Loucy (cell line): ENCODE measurements at regions not wholly inside any gene's neighbourhood (a gene's known extent, or its start where the extent isn't known, plus 50 kb on each side); places are given as distances from the start of the nearest gene placed in this dataset.

Source experiments
- H2AFZ ChIP-seq: fragments of 200-600 bp; sonication (generic); 2 replicates; pipeline ENCODE4 v1.6.0; 2016; ENCODE audit warnings: antibody characterized with exemption, mild to moderate bottlenecking, low read length, moderate library complexity
- H3F3A ChIP-seq: fragments of 200-600 bp; 2 replicates; pipeline ENCODE4 v1.6.0; 2016; ENCODE audit warnings: antibody characterized with exemption, low read depth, mild to moderate bottlenecking
- H3K27me3 ChIP-seq: fragments of 200-600 bp; sonication (generic); 2 replicates; pipeline ENCODE4 v1.6.1; 2014; ENCODE audit warnings: low read length, mild to moderate bottlenecking; ENCODE audit not compliant: insufficient read depth, poor library complexity, severe bottlenecking
- H3K36me3 ChIP-seq: fragments of 200-600 bp; sonication (generic); 2 replicates; pipeline ENCODE4 v1.6.1; 2016; ENCODE audit warnings: low read length; ENCODE audit not compliant: insufficient read depth
- H3K4me1 ChIP-seq: fragments of 200-600 bp; sonication (generic); 2 replicates; pipeline ENCODE4 v1.5.1; 2014; ENCODE audit warnings: low read length, mild to moderate bottlenecking; ENCODE audit not compliant: insufficient read depth, poor library complexity, severe bottlenecking
- H3K4me2 ChIP-seq: fragments of 200-600 bp; sonication (generic); 2 replicates; pipeline ENCODE4 v1.6.0; 2014; ENCODE audit warnings: antibody characterized with exemption, low read length, low read depth, mild to moderate bottlenecking; ENCODE audit not compliant: poor library complexity, severe bottlenecking
- H3K4me3 ChIP-seq: fragments of 200-600 bp; sonication (generic); 2 replicates; pipeline ENCODE4 v1.5.1; 2014; ENCODE audit warnings: low read length, mild to moderate bottlenecking, mixed read lengths; ENCODE audit not compliant: poor library complexity, severe bottlenecking
- H3K79me2 ChIP-seq: fragments of 200-600 bp; sonication (generic); 2 replicates; pipeline ENCODE4 v1.6.1; 2014; ENCODE audit warnings: low read length; ENCODE audit not compliant: insufficient read depth
- H3K9ac ChIP-seq: fragments of 200-600 bp; sonication (generic); 2 replicates; pipeline ENCODE4 v1.6.0; 2014; ENCODE audit warnings: mild to moderate bottlenecking, low read depth, low read length, moderate library complexity; ENCODE audit not compliant: poor library complexity, severe bottlenecking
- H3K9me2 ChIP-seq: fragments of 200-600 bp; sonication (generic); replicated peaks from 2 replicates; pipeline ENCODE4 v1.6.1; 2016; ENCODE audit warnings: low read depth, low read length, mixed read lengths
- H3K9me3 ChIP-seq: fragments of 200-600 bp; sonication (generic); 2 replicates; pipeline ENCODE4 v1.6.1; 2014; ENCODE audit warnings: mild to moderate bottlenecking, antibody characterized with exemption, low read length, low read depth; ENCODE audit not compliant: insufficient read depth
- H4K20me1 ChIP-seq: fragments of 200-600 bp; sonication (generic); 2 replicates; pipeline ENCODE4 v1.6.0; 2014; ENCODE audit warnings: antibody characterized with exemption, low read length, mild to moderate bottlenecking; ENCODE audit not compliant: insufficient read depth, poor library complexity, severe bottlenecking
- EZH2phosphoT487 ChIP-seq: fragments of 200-600 bp; IDR thresholded peaks from 2 replicates; pipeline ENCODE4 v1.6.1; 2018; ENCODE audit warnings: antibody characterized with exemption, mild to moderate bottlenecking, moderate library complexity, borderline replicate concordance
- TF ChIP-seq, protein P1 (sequence below): fragments of 200-600 bp; sonication (generic); conservative IDR thresholded peaks from 2 replicates; pipeline ENCODE4 v1.5.1; 2014; ENCODE audit warnings: mild to moderate bottlenecking, antibody characterized with exemption, low read length

DNA sequence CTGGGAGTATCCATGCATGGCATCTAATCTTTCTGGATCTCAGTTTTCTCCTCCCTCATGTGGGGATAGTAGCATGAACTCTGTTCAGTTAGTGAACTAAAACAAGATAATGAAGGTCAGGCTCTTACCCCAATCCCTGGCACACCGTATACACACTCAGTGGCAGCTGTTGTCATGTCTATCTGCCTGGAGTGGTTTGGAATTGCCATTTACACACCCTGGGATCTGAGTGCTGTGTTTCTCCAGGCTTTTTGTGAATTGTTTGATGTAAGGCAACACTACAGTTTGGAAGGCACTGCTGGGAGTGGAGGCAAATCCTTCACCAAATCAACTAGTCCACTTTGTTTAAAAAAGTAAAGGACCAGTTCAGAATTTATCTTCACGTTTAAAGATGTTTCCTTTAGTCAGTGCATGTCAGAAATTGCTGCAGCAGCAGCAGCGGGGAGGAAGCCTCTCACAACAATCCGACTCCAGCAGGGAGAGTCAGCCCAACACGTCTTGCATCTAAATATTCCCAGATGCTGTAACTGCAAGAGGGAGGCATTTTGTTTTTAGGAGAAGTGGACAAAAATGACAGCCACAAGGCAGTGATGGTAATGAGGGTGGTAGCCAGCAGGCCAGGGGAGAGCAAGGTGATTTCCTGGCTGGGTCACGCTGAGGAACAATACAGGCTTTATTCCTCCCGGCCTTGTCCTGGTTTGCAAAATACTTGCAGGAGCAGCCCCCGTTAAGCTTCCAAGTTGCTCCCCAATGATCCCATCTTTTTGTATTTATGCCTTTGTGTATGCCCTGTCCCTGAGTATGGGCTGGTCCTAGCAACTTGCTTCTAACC, 128.5 kb upstream of the LRIG1 start:
- Histone ChIP-seq H3K4me1 (no peaks in the 10 kb centered on the region), H3K9me3 (no peaks in the 10 kb centered on the region), H3K9ac (no peak overlapping the region), H3K9me2 (no peaks in the 10 kb centered on the region), H2AFZ (no peak overlapping the region), H3K36me3 (no peaks in the 10 kb centered on the region), H3K79me2 (no peaks in the 10 kb centered on the region), H3K4me2 (no peak overlapping the region), H3F3A (no peaks in the 10 kb centered on the region), H3K4me3 (no peak overlapping the region), H4K20me1 (no peaks in the 10 kb centered on the region), H3K27me3 (no peaks in the 10 kb centered on the region)
- no peak for TF ChIP-seq EZH2phosphoT487
- TF ChIP-seq, protein P1, sequence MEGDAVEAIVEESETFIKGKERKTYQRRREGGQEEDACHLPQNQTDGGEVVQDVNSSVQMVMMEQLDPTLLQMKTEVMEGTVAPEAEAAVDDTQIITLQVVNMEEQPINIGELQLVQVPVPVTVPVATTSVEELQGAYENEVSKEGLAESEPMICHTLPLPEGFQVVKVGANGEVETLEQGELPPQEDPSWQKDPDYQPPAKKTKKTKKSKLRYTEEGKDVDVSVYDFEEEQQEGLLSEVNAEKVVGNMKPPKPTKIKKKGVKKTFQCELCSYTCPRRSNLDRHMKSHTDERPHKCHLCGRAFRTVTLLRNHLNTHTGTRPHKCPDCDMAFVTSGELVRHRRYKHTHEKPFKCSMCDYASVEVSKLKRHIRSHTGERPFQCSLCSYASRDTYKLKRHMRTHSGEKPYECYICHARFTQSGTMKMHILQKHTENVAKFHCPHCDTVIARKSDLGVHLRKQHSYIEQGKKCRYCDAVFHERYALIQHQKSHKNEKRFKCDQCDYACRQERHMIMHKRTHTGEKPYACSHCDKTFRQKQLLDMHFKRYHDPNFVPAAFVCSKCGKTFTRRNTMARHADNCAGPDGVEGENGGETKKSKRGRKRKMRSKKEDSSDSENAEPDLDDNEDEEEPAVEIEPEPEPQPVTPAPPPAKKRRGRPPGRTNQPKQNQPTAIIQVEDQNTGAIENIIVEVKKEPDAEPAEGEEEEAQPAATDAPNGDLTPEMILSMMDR = no peak

DNA sequence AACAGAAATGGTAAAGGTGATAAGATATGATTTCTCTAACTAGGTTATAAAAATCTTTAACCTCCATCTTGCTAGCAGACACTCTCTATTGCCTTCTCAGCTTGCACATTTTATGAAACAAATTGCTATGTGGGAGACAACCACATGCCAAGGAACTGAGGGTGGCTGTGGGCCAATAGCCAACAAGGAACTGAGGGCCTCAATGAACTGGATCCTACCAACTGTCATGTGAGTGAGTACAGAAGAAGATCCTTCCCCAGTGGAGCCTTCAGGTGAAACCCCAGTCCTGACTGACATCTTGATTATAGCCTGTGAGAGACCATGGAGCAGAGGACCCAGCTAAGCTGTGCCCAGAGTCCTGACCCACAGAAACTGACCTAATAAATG, 129.2 kb upstream of the LRIG1 start:
- Histone ChIP-seq H4K20me1 (no peaks in the 10 kb centered on the region), H3K4me1 (no peaks in the 10 kb centered on the region), H3K79me2 (no peaks in the 10 kb centered on the region), H3K9me2 (no peaks in the 10 kb centered on the region), H2AFZ (no peak overlapping the region), H3K4me3 (no peak overlapping the region), H3K36me3 (no peaks in the 10 kb centered on the region), H3K9ac (no peak overlapping the region), H3K4me2 (no peak overlapping the region), H3K27me3 (no peaks in the 10 kb centered on the region), H3F3A (no peaks in the 10 kb centered on the region), H3K9me3 (no peaks in the 10 kb centered on the region)
- TF ChIP-seq, protein P1 = no peak
- no peak for TF ChIP-seq EZH2phosphoT487

DNA sequence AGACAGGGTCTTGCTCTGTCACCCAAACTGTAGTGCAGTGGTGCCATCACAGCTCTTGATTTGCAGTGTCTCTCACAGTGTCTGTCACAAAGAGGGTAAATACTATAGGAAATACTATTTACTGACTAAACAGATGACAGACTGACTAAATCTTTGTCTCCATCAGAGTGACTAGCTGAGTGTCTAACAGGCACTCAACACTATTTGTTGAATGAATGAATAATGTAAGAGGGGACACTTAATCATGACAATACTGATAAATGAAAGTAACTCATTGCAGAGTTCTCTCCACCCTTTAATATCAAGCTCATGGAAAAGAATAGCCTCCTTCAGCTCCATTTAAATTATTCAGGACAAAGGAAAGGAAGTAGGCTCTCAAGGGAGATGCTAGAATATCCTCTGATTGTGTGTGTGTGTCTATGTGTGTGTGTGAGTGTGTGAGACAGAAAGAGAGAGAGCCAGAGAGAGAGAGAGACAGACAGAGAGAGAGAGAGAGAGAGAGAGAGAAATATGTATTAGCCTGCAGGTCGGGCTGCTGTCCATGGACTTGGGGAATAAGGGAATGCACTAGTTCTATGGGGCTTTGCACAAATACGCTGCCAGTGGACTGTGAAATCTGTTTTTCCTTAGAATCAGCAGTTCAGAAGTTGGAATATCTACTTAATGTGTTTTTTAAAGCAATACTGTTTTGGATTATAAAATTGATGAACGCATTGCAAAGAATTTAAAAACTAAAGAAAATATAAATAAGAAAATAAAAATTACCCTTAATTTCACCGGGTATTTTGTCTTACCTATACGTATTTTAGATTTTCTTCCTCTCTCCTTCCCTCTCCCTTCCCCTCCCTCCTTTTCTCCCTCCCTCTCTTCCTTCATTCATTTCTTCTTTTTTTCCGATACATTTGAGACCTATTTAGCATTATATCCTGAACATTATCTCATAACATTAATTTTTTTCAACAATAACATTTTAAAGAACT, 132.9 kb upstream of the LRIG1 start:
- Histone ChIP-seq H3K9ac (no peak overlapping the region), H3K79me2 (no peaks in the 10 kb centered on the region), H4K20me1 (no peaks in the 10 kb centered on the region), H3K4me1 (no peaks in the 10 kb centered on the region), H3K4me2 (no peak overlapping the region), H3K9me3 (no peaks in the 10 kb centered on the region), H3K4me3 (no peak overlapping the region), H2AFZ (no peak overlapping the region), H3F3A (no peaks in the 10 kb centered on the region), H3K36me3 (no peaks in the 10 kb centered on the region), H3K27me3 (no peaks in the 10 kb centered on the region), H3K9me2 (no peaks in the 10 kb centered on the region)
- TF ChIP-seq EZH2phosphoT487 = no peak
- TF ChIP-seq, protein P1 = no peak
